NT2/D1 (cell line): ENCODE measurements at regions not wholly inside any gene's neighbourhood (a gene's known extent, or its start where the extent isn't known, plus 50 kb on each side); places are given as distances from the start of the nearest gene placed in this dataset.

Source experiments
- SUZ12 ChIP-seq: IDR thresholded peaks from 2 replicates; pipeline ENCODE4 v1.6.1; 2011; ENCODE audit not compliant: insufficient read length, insufficient read depth; ENCODE audit errors: extremely low read depth
- YY1 ChIP-seq: IDR thresholded peaks from 2 replicates; pipeline ENCODE4 v1.6.1; 2011; ENCODE audit not compliant: insufficient read length, insufficient read depth

DNA sequence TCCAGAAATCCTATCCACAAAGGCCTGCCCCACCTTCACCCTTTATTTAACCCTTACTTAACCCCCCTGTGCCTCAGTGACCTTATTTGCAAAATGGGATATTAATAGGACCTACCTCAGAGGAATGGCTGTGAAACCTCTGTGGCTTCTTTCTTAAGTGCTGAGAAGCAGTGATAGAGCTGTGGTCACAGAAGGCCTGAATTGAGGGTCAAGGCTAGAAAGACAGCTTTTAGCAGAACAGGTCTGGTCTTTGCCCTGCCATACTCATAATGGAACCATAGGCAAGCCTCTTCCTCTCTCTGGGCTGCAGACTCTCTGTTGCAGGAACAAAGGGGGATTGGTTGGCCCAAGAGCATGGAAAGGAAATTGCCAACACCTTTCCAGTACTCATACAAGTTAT lies 63.5 kb upstream of the MAMLD1 start:
- TF ChIP-seq YY1 (no peak), SUZ12 (no peak)
